GM23338 (cell line): ENCODE measurements at regions not wholly inside any gene's neighbourhood (a gene's known extent, or its start where the extent isn't known, plus 50 kb on each side); places are given as distances from the start of the nearest gene placed in this dataset.

Source experiments
- ATAC-seq: fragments of 200-7000 bp; cut with Tn5 transposase; 3 replicates; pipeline ENCODE4 v1.9.1; 2020
- DNase-seq: peaks from one replicate; pipeline ENCODE4 v3.0.0-alpha.2; 2015; ENCODE audit warnings: low spot score
- H2AFZ ChIP-seq: fragments of 200-600 bp; sonication (generic); 2 replicates; pipeline ENCODE4 v1.8.0; 2016; ENCODE audit warnings: antibody characterized with exemption, mild to moderate bottlenecking, moderate library complexity
- H3F3A ChIP-seq: fragments of 200-600 bp; sonication (generic); replicated peaks from 2 replicates; pipeline ENCODE4 v1.8.0; 2017; ENCODE audit warnings: antibody characterized with exemption, mixed run types, low read depth
- H3K27ac ChIP-seq: fragments of 200-600 bp; sonication (generic); 2 replicates; pipeline ENCODE4 v1.6.1; 2016; ENCODE audit warnings: low read depth
- H3K27me3 ChIP-seq: fragments of 200-600 bp; sonication (generic); 2 replicates; pipeline ENCODE4 v1.8.0; 2016; ENCODE audit warnings: mild to moderate bottlenecking, mixed run types, moderate library complexity; ENCODE audit not compliant: insufficient read depth
- H3K36me3 ChIP-seq: fragments of 200-600 bp; sonication (generic); 2 replicates; pipeline ENCODE4 v1.8.0; 2016; ENCODE audit warnings: mild to moderate bottlenecking; ENCODE audit not compliant: insufficient read depth
- H3K4me1 ChIP-seq: fragments of 200-600 bp; sonication (generic); 2 replicates; pipeline ENCODE4 v1.8.0; 2016; ENCODE audit warnings: mild to moderate bottlenecking, moderate library complexity; ENCODE audit not compliant: insufficient read depth
- H3K4me2 ChIP-seq: fragments of 200-600 bp; sonication (generic); 2 replicates; pipeline ENCODE4 v1.7.1; 2017; ENCODE audit warnings: mixed run types
- H3K4me3 ChIP-seq: fragments of 200-600 bp; sonication (generic); 2 replicates; pipeline ENCODE4 v1.6.1; 2016; ENCODE audit warnings: mixed run types
- H3K79me2 ChIP-seq: fragments of 200-600 bp; sonication (generic); replicated peaks from 2 replicates; pipeline ENCODE4 v1.8.0; 2017; ENCODE audit warnings: mild to moderate bottlenecking; ENCODE audit not compliant: insufficient read depth
- H3K9me2 ChIP-seq: fragments of 200-600 bp; sonication (generic); 2 replicates; pipeline ENCODE4 v1.8.0; 2017; ENCODE audit not compliant: insufficient read depth
- H4K20me1 ChIP-seq: fragments of 200-600 bp; sonication (generic); replicated peaks from 2 replicates; pipeline ENCODE4 v1.8.0; 2017; ENCODE audit warnings: mild to moderate bottlenecking; ENCODE audit not compliant: insufficient read depth
- H3K27ac Mint-ChIP-seq: 2 replicates; pipeline ENCODE4 v1.8.0; 2020; ENCODE audit warnings: inconsistent platforms, mild to moderate bottlenecking, moderate library complexity, mixed read lengths
- H3K27me3 Mint-ChIP-seq: 3 replicates; pipeline ENCODE4 v1.8.0; 2022; ENCODE audit warnings: low read depth, mild to moderate bottlenecking, moderate library complexity, mixed read lengths, inconsistent platforms; ENCODE audit not compliant: insufficient read depth, poor library complexity
- H3K36me3 Mint-ChIP-seq: 3 replicates; pipeline ENCODE4 v1.8.0; 2021; ENCODE audit warnings: low read depth, mild to moderate bottlenecking, inconsistent platforms, moderate library complexity, mixed read lengths
- H3K4me1 Mint-ChIP-seq: 3 replicates; pipeline ENCODE4 v1.8.0; 2020; ENCODE audit warnings: mild to moderate bottlenecking, inconsistent platforms, mixed read lengths
- H3K4me3 Mint-ChIP-seq: 3 replicates; pipeline ENCODE4 v1.8.0; 2021; ENCODE audit warnings: moderate library complexity, mild to moderate bottlenecking, inconsistent platforms, mixed read lengths
- H3K9me3 Mint-ChIP-seq: 3 replicates; pipeline ENCODE4 v1.8.0; 2020; ENCODE audit warnings: moderate library complexity, mild to moderate bottlenecking, inconsistent platforms, mixed read lengths
- CREB1 ChIP-seq: fragments of 250-450 bp; sonication (Bioruptor Pico); IDR thresholded peaks from 2 replicates; pipeline ENCODE4 v1.5.0; 2020; ENCODE audit warnings: low read depth, mild to moderate bottlenecking, moderate library complexity
- EZH2 ChIP-seq: fragments of 200-600 bp; sonication (generic); IDR thresholded peaks from one replicate; pipeline ENCODE4 v1.8.0; 2017; ENCODE audit warnings: antibody characterized with exemption, mild to moderate bottlenecking, low read depth; ENCODE audit not compliant: unreplicated experiment
- NANOG ChIP-seq: IDR thresholded peaks from 2 replicates; pipeline ENCODE4 v1.6.1; 2016; ENCODE audit warnings: antibody characterized with exemption, borderline replicate concordance
- POLR2AphosphoS5 ChIP-seq: IDR thresholded peaks from 2 replicates; pipeline ENCODE4 v1.6.1; 2016; ENCODE audit warnings: antibody characterized with exemption, low read depth
- ZNF114 ChIP-seq: fragments of 250-450 bp; sonication (Bioruptor Pico); IDR thresholded peaks from 2 replicates; pipeline ENCODE4 v1.5.0; 2020; ENCODE audit warnings: mild to moderate bottlenecking, moderate library complexity
- ZNF331 ChIP-seq: fragments of 250-450 bp; sonication (Bioruptor Pico); IDR thresholded peaks from 2 replicates; pipeline ENCODE4 v1.5.0; 2020; ENCODE audit warnings: low read depth, mild to moderate bottlenecking, moderate library complexity
- TF ChIP-seq, protein P1 (sequence below): fragments of 250-450 bp; sonication (Bioruptor Pico); IDR thresholded peaks from 2 replicates; pipeline ENCODE4 v1.5.0; 2020; ENCODE audit warnings: mild to moderate bottlenecking, moderate library complexity
- TF ChIP-seq, protein P2 (sequence below), 2 experiments: fragments of 200-600 bp in 1 of 2; sonication (generic) in 1 of 2; conservative IDR thresholded peaks; 2 replicates each; pipeline versions ENCODE4 v1.5.1 to v1.6.1; 2016 to 2017; ENCODE audit warnings: antibody characterized with exemption in 2 of 2, low read depth in 2 of 2, mild to moderate bottlenecking in 2 of 2, moderate library complexity in 1 of 2
- TF ChIP-seq, protein P3 (sequence below): IDR thresholded peaks from 2 replicates; pipeline ENCODE4 v1.6.1; 2016; ENCODE audit warnings: antibody characterized with exemption

DNA sequence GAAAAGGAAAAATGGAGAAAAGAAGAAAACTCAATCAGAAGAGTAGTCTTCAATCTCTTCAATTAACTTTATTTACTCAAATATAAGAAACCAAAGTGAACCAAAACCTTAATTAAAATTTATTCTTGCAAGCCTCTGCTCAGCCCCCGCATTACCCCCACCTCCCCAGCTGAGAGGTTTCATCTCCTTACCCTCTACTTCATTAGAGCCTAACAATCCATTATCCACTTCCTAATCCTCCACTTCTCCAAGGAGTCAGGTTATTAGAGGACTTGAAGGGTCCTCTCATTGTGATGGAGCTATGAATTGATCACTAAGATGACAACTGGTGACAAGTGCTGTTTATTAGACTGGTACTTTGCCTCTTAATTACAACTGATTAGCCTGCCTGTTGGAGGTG lies 956.5 kb downstream of the TFAP2A start:
- Histone ChIP-seq H3K4me2 (no peak overlapping the region), H3K27ac (no peak overlapping the region), H4K20me1 (no peaks in the 10 kb centered on the region), H2AFZ (no peak overlapping the region), H3K27me3 (no peaks in the 10 kb centered on the region), H3K4me1 (peaks cover 28% of the 10 kb centered on the region), H3F3A (no peaks in the 10 kb centered on the region), H3K79me2 (no peaks in the 10 kb centered on the region), H3K9me2 (0 out of 2 replicates have a peak, but pooled peaks cover 3% of the 10 kb centered on the region), H3K36me3 (no peaks in the 10 kb centered on the region), H3K4me3 (no peak overlapping the region)
- H3K36me3 Mint-ChIP-seq = no peaks in the 10 kb centered on the region
- ATAC-seq = no peak
- TF ChIP-seq, protein P1, sequence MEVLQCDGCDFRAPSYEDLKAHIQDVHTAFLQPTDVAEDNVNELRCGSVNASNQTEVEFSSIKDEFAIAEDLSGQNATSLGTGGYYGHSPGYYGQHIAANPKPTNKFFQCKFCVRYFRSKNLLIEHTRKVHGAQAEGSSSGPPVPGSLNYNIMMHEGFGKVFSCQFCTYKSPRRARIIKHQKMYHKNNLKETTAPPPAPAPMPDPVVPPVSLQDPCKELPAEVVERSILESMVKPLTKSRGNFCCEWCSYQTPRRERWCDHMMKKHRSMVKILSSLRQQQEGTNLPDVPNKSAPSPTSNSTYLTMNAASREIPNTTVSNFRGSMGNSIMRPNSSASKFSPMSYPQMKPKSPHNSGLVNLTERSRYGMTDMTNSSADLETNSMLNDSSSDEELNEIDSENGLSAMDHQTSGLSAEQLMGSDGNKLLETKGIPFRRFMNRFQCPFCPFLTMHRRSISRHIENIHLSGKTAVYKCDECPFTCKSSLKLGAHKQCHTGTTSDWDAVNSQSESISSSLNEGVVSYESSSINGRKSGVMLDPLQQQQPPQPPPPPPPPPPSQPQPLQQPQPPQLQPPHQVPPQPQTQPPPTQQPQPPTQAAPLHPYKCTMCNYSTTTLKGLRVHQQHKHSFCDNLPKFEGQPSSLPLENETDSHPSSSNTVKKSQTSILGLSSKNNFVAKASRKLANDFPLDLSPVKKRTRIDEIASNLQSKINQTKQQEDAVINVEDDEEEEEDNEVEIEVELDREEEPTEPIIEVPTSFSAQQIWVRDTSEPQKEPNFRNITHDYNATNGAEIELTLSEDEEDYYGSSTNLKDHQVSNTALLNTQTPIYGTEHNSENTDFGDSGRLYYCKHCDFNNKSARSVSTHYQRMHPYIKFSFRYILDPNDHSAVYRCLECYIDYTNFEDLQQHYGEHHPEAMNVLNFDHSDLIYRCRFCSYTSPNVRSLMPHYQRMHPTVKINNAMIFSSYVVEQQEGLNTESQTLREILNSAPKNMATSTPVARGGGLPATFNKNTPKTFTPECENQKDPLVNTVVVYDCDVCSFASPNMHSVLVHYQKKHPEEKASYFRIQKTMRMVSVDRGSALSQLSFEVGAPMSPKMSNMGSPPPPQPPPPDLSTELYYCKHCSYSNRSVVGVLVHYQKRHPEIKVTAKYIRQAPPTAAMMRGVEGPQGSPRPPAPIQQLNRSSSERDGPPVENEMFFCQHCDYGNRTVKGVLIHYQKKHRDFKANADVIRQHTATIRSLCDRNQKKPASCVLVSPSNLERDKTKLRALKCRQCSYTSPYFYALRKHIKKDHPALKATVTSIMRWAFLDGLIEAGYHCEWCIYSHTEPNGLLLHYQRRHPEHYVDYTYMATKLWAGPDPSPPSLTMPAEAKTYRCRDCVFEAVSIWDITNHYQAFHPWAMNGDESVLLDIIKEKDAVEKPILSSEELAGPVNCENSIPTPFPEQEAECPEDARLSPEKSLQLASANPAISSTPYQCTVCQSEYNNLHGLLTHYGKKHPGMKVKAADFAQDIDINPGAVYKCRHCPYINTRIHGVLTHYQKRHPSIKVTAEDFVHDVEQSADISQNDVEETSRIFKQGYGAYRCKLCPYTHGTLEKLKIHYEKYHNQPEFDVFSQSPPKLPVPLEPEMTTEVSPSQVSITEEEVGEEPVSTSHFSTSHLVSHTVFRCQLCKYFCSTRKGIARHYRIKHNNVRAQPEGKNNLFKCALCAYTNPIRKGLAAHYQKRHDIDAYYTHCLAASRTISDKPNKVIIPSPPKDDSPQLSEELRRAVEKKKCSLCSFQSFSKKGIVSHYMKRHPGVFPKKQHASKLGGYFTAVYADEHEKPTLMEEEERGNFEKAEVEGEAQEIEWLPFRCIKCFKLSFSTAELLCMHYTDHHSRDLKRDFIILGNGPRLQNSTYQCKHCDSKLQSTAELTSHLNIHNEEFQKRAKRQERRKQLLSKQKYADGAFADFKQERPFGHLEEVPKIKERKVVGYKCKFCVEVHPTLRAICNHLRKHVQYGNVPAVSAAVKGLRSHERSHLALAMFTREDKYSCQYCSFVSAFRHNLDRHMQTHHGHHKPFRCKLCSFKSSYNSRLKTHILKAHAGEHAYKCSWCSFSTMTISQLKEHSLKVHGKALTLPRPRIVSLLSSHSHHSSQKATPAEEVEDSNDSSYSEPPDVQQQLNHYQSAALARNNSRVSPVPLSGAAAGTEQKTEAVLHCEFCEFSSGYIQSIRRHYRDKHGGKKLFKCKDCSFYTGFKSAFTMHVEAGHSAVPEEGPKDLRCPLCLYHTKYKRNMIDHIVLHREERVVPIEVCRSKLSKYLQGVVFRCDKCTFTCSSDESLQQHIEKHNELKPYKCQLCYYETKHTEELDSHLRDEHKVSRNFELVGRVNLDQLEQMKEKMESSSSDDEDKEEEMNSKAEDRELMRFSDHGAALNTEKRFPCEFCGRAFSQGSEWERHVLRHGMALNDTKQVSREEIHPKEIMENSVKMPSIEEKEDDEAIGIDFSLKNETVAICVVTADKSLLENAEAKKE (CRISPR knock-in tag) = no peak
- H3K4me1 Mint-ChIP-seq = peaks cover 36% of the 10 kb centered on the region
- DNase-seq = no peak
- H3K4me3 Mint-ChIP-seq = no peak overlapping the region
- peaks cover 4% of the 10 kb centered on the region for H3K27me3 Mint-ChIP-seq
- peaks cover 5% of the 10 kb centered on the region for H3K9me3 Mint-ChIP-seq
- no peak overlapping the region for H3K27ac Mint-ChIP-seq

DNA sequence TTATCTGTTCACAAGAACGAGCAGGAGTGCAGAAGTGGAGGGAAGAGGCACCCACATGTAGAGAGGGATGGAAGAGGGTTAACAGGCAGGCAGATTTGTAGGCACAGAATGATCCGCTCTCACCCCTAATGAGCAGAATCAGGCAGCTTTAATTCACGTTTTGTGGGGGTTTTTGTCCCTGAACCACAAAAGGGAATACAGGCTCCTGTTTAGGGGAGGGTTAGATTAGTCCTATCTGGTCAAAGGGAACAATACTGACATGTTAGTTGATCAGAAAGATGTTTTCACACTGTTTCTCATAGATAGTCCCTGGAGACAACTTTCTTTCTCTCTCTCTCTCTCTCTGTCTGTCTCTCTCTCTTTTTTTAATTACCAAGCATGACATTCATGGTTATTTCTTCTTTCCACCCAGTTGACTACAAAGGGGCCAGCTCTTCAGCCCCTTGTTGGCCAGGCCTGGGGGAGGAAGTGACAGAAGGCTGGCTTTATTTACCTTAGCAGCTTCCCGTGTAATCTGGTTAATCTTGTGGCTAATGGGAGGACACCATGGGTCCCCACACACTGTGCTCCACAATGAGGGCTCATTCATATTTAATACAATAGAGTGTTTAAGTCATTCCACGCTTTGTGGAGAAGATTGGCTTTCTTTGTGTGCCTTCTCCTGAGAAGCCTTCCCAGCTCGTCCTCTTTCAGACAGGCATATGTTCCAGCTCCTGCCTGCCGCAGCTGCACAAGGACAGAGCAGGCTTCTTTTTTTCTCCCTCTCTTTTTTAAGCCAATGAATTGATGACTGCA lies 958.8 kb downstream of the TFAP2A start:
- no peaks in the 10 kb centered on the region for H3K36me3 Mint-ChIP-seq
- peak overlapping the region; percentile 78 for H3K27ac Mint-ChIP-seq
- Histone ChIP-seq H3K36me3 (no peaks in the 10 kb centered on the region), H2AFZ (peak overlapping the region; percentile 85), H3K27ac (no peak overlapping the region), H4K20me1 (no peaks in the 10 kb centered on the region), H3K27me3 (no peaks in the 10 kb centered on the region), H3K9me2 (0 out of 2 replicates have a peak, but pooled peaks cover 2% of the 10 kb centered on the region), H3F3A (no peaks in the 10 kb centered on the region), H3K4me2 (peak overlapping the region; percentile 53), H3K4me1 (peaks cover 28% of the 10 kb centered on the region), H3K79me2 (no peaks in the 10 kb centered on the region), H3K4me3 (0 out of 2 replicates have a peak overlapping the region, but pooled peaks have one; percentile 8)
- no peak overlapping the region for H3K4me3 Mint-ChIP-seq
- H3K27me3 Mint-ChIP-seq = peaks cover 4% of the 10 kb centered on the region
- peaks cover 40% of the 10 kb centered on the region for H3K4me1 Mint-ChIP-seq
- H3K9me3 Mint-ChIP-seq = peaks cover 3% of the 10 kb centered on the region
- ATAC-seq (peak; percentile 88), DNase-seq (no peak)
- TF ChIP-seq ZNF331 (CRISPR knock-in tag) (no peak), ZNF114 (CRISPR knock-in tag) (peak; percentile 36; the same call in 1 of the 2 replicates), CREB1 (no peak), POLR2AphosphoS5 (no peak), EZH2 (no peak), NANOG (no peak)
- TF ChIP-seq, protein P2, sequence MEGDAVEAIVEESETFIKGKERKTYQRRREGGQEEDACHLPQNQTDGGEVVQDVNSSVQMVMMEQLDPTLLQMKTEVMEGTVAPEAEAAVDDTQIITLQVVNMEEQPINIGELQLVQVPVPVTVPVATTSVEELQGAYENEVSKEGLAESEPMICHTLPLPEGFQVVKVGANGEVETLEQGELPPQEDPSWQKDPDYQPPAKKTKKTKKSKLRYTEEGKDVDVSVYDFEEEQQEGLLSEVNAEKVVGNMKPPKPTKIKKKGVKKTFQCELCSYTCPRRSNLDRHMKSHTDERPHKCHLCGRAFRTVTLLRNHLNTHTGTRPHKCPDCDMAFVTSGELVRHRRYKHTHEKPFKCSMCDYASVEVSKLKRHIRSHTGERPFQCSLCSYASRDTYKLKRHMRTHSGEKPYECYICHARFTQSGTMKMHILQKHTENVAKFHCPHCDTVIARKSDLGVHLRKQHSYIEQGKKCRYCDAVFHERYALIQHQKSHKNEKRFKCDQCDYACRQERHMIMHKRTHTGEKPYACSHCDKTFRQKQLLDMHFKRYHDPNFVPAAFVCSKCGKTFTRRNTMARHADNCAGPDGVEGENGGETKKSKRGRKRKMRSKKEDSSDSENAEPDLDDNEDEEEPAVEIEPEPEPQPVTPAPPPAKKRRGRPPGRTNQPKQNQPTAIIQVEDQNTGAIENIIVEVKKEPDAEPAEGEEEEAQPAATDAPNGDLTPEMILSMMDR (conservative IDR thresholded peaks at IDR 0.05; ENCODE audit: low read depth in 2 of 2) = no peak
- TF ChIP-seq, protein P3, sequence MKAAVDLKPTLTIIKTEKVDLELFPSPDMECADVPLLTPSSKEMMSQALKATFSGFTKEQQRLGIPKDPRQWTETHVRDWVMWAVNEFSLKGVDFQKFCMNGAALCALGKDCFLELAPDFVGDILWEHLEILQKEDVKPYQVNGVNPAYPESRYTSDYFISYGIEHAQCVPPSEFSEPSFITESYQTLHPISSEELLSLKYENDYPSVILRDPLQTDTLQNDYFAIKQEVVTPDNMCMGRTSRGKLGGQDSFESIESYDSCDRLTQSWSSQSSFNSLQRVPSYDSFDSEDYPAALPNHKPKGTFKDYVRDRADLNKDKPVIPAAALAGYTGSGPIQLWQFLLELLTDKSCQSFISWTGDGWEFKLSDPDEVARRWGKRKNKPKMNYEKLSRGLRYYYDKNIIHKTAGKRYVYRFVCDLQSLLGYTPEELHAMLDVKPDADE = no peak
